Mononuclear cell (primary cell): ENCODE measurements at regions not wholly inside any gene's neighbourhood (a gene's known extent, or its start where the extent isn't known, plus 50 kb on each side); places are given as distances from the start of the nearest gene placed in this dataset.
"Not testable (repeated sequence)": the region's sequence is repeated elsewhere in the genome, so short reads cannot be mapped to it uniquely, and the experiment has no call there.

Experiments used
- H3K27me3 ChIP-seq: 2 replicates; pipeline ENCODE4 v1.6.0; 2011; ENCODE audit warnings: low read length, control low read depth; ENCODE audit not compliant: insufficient read depth
- H3K4me1 ChIP-seq: 2 replicates; pipeline ENCODE4 v1.5.1; 2011; ENCODE audit warnings: mild to moderate bottlenecking, low read length, control low read depth; ENCODE audit not compliant: insufficient read depth
- H3K4me3 ChIP-seq: 2 replicates; pipeline ENCODE4 v1.5.1; 2011; ENCODE audit warnings: mild to moderate bottlenecking, low read length, moderate library complexity
- H3K9me3 ChIP-seq: 2 replicates; pipeline ENCODE4 v1.5.1; 2011; ENCODE audit warnings: low read depth, mild to moderate bottlenecking, control low read depth, low read length

- Histone ChIP-seq H3K9me3 (no peaks in the 10 kb centered on the region), H3K4me3 (no peak overlapping the region), H3K4me1 (peaks cover 67% of the 10 kb centered on the region), H3K27me3 (no peaks in the 10 kb centered on the region)
Observed at GRCh38 chr2:43157506-43158246, 68.7 kb downstream of the ZFP36L2 start.

- Histone ChIP-seq H3K4me1 (peaks cover 61% of the 10 kb centered on the region), H3K4me3 (no peak overlapping the region), H3K27me3 (no peaks in the 10 kb centered on the region), H3K9me3 (no peaks in the 10 kb centered on the region)
Observed at GRCh38 chr2:43155851-43156411, 70.5 kb downstream of the ZFP36L2 start.

- Histone ChIP-seq H3K4me1 (peaks cover 61% of the 10 kb centered on the region), H3K27me3 (no peaks in the 10 kb centered on the region), H3K9me3 (no peaks in the 10 kb centered on the region), H3K4me3 (no peak overlapping the region)
Observed at GRCh38 chr2:43154685-43155084, 71.7 kb downstream of the ZFP36L2 start.

- Histone ChIP-seq H3K4me3 (no peak overlapping the region), H3K27me3 (no peaks in the 10 kb centered on the region), H3K9me3 (no peaks in the 10 kb centered on the region), H3K4me1 (peaks cover 53% of the 10 kb centered on the region)
Observed at GRCh38 chr2:43152741-43153647, 73.4 kb downstream of the ZFP36L2 start.

- H3K4me3 ChIP-seq = no peak overlapping the region
- H3K4me1 ChIP-seq = peaks cover 45% of the 10 kb centered on the region
- no peaks in the 10 kb centered on the region for H3K27me3 ChIP-seq
- no peaks in the 10 kb centered on the region for H3K9me3 ChIP-seq
Observed at GRCh38 chr2:43152186-43152585, 74.2 kb downstream of the ZFP36L2 start.

GRCh38 chr2:43149482-43150107 is 76.8 kb downstream of the ZFP36L2 start:
- H3K4me1 ChIP-seq = peaks cover 45% of the 10 kb centered on the region
- H3K27me3 ChIP-seq = no peaks in the 10 kb centered on the region
- H3K9me3 ChIP-seq = no peaks in the 10 kb centered on the region
- no peak overlapping the region for H3K4me3 ChIP-seq

- Histone ChIP-seq H3K27me3 (no peaks in the 10 kb centered on the region), H3K4me3 (no peak overlapping the region), H3K4me1 (peaks cover 67% of the 10 kb centered on the region), H3K9me3 (no peaks in the 10 kb centered on the region)
Observed at GRCh38 chr2:43146083-43146482, 80.3 kb downstream of the ZFP36L2 start.

GRCh38 chr2:43144263-43144662 is 82.1 kb downstream of the ZFP36L2 start:
- Histone ChIP-seq H3K27me3 (no peaks in the 10 kb centered on the region), H3K4me1 (peaks cover 66% of the 10 kb centered on the region), H3K9me3 (no peaks in the 10 kb centered on the region), H3K4me3 (no peak overlapping the region)

- Histone ChIP-seq H3K9me3 (no peaks in the 10 kb centered on the region), H3K27me3 (no peaks in the 10 kb centered on the region), H3K4me1 (peaks cover 64% of the 10 kb centered on the region), H3K4me3 (no peak overlapping the region)
Observed at GRCh38 chr2:43143756-43144155, 82.7 kb downstream of the ZFP36L2 start.

GRCh38 chr2:43142921-43143438 is 83.4 kb downstream of the ZFP36L2 start:
- no peak overlapping the region for H3K4me3 ChIP-seq
- H3K4me1 ChIP-seq = peaks cover 71% of the 10 kb centered on the region
- no peaks in the 10 kb centered on the region for H3K27me3 ChIP-seq
- H3K9me3 ChIP-seq = no peaks in the 10 kb centered on the region

GRCh38 chr2:43141636-43142151 is 84.7 kb downstream of the ZFP36L2 start:
- not testable (repeated sequence) for H3K4me3 ChIP-seq
- peaks cover 84% of the 10 kb centered on the region for H3K4me1 ChIP-seq

GRCh38 chr2:43139996-43140621 is 86.3 kb downstream of the ZFP36L2 start:
- H3K27me3 ChIP-seq = no peaks in the 10 kb centered on the region
- no peaks in the 10 kb centered on the region for H3K9me3 ChIP-seq
- no peak overlapping the region for H3K4me3 ChIP-seq
- H3K4me1 ChIP-seq = peaks cover 91% of the 10 kb centered on the region

More at GRCh38 chr2:43141636-43142151, 84.7 kb downstream of the ZFP36L2 start:
- not testable (repeated sequence) for H3K27me3 ChIP-seq, H3K9me3 ChIP-seq

GRCh38 chr2:43139501-43139900 is 86.9 kb downstream of the ZFP36L2 start:
- no peak overlapping the region for H3K4me3 ChIP-seq
- H3K9me3 ChIP-seq = no peaks in the 10 kb centered on the region
- peaks cover 94% of the 10 kb centered on the region for H3K4me1 ChIP-seq
- H3K27me3 ChIP-seq = no peaks in the 10 kb centered on the region

GRCh38 chr2:43138441-43138840 is 88.0 kb downstream of the ZFP36L2 start:
- Histone ChIP-seq H3K27me3 (no peaks in the 10 kb centered on the region), H3K4me1 (peaks cover 95% of the 10 kb centered on the region), H3K9me3 (no peaks in the 10 kb centered on the region), H3K4me3 (no peak overlapping the region)
